GM13976 (cell line): ENCODE measurements at regions not wholly inside any gene's neighbourhood (a gene's known extent, or its start where the extent isn't known, plus 50 kb on each side); places are given as distances from the start of the nearest gene placed in this dataset.
A peak's percentile ranks its signal among the peaks of the same experiment; 100 is the strongest.

Experiments used
- DNase-seq: peaks from one replicate; pipeline ENCODE4 v3.0.0; 2012; ENCODE audit warnings: low spot score
- CTCF ChIP-seq: IDR thresholded peaks from 2 replicates; pipeline ENCODE4 v1.5.1; 2012; ENCODE audit warnings: borderline replicate concordance, mild to moderate bottlenecking; ENCODE audit not compliant: insufficient read depth; ENCODE audit errors: extremely low read depth, missing control alignments, control extremely low read depth
- in situ Hi-C: fragments of 300-500 bp; cut with MboI; formaldehyde crosslinking; loops from one replicate; pipeline ENCODE4 v1.12.0; 2022; ENCODE audit warnings: low sequenced_read_pairs, mixed read lengths, inconsistent platforms; ENCODE audit not compliant: unreplicated experiment

GRCh38 chr6:14723535-14724086, 522.3 kb upstream of the JARID2 start:
- TF ChIP-seq CTCF, result no peak
- DNase-seq, result no peak
- in situ Hi-C loops, result loop anchor here (10.0 kb wide), 1 partner anchor 151 kb away; no protein-coding TSS in a partner anchor

- in situ Hi-C loops, result loop anchor here (10.0 kb wide), 1 partner anchor 150 kb away; no protein-coding TSS in a partner anchor
- TF ChIP-seq CTCF, result no peak
- DNase-seq, result no peak
Measured at GRCh38 chr6:14724549-14724948, 521.3 kb upstream of the JARID2 start.

- in situ Hi-C loops, result loop anchor here (10.0 kb wide), 1 partner anchor 148 kb away; no protein-coding TSS in a partner anchor
- no peak for DNase-seq
- TF ChIP-seq CTCF, result no peak
Measured at GRCh38 chr6:14726816-14727493, 518.9 kb upstream of the JARID2 start.

- no peak for DNase-seq
- TF ChIP-seq CTCF, result no peak
- in situ Hi-C loops, result loop anchor here (10.0 kb wide), 1 partner anchor 147 kb away; no protein-coding TSS in a partner anchor
Measured at GRCh38 chr6:14727494-14728395, 518.1 kb upstream of the JARID2 start.

- DNase-seq, result no peak
- no peak for TF ChIP-seq CTCF
- in situ Hi-C loops, result loop anchor here (10.0 kb wide), 1 partner anchor 146 kb away; no protein-coding TSS in a partner anchor
Measured at GRCh38 chr6:14728396-14729024, 517.4 kb upstream of the JARID2 start.

GRCh38 chr6:14729129-14729871, 516.6 kb upstream of the JARID2 start:
- DNase-seq, result peak; percentile 52
- no peak for TF ChIP-seq CTCF
- in situ Hi-C loops, result loop anchor here (10.0 kb wide), 1 partner anchor 146 kb away; no protein-coding TSS in a partner anchor
